Stimulated activated CD8-positive, alpha-beta memory T cell treated with anti-CD3 and anti-CD28 coated beads, Interleukin-12 subunit alpha, Interleukin-12 subunit beta, amount 100 ng/mL, for 24 hours (primary cell): ENCODE measurements at regions not wholly inside any gene's neighbourhood (a gene's known extent, or its start where the extent isn't known, plus 50 kb on each side); places are given as distances from the start of the nearest gene placed in this dataset.
"Not testable (repeated sequence)": the region's sequence is repeated elsewhere in the genome, so short reads cannot be mapped to it uniquely, and the experiment has no call there.

Experiments
- DNase-seq: peaks from one replicate; pipeline ENCODE4 v3.0.0-alpha.2; 2020; ENCODE audit errors: extremely low read depth

DNA sequence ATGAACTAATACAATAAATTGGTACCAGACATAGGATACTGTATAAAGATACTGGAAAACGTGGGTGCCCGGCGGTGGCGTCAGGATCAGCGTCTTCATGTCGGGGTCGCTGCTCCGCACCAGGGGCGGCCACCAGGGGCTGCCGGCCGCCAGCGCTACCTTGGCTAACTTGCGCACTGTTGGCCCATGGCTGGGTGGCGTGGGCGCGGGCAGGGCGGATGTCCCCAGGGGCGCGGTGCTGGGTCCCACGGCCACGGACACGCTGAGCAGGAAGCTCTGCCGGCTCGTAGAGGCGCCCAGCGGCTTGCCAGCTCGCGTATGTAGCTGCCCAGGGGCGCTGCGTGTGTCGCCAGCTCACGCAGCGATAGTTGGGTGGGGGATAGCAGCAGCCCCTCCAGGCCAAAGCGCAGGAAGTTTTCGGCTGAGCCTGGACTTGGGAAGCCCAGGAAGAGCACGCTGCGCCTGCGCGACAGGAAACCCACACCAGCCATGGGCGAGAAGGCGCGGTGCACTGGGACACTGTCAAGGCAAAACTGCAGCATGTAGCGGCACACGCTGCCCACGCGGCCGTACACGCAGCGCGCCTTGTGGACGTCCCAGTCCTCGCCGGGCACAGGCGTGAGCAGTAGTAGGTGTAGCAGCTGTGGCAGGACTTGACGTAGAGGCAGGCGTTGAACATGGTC lies 299.9 kb downstream of the CCDC74A start:
- DNase-seq, result no peak

DNA sequence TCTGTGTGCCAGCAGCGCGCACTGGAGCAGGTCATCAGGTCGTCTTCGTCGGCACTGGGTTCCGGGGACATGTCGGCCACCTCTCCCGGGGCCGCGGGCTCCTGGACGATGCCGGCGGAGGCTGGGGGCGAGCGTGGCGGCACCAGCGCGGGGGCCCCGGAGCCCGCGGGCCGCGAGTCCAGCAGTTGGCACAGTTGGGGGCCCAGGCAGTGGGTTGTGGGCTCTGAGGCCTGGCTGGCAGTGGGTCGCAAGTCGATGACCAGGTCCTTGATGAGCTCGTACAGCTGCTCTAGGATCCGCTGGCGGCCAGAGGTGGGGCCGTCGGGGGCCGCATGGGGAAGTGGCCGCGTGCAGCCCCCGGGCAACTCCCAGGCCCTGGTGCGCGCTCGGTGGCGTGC lies 300.5 kb downstream of the CCDC74A start:
- no peak for DNase-seq

- not testable (repeated sequence) for DNase-seq
Measured at GRCh38 chr2:131828633-131829455, 301.2 kb downstream of the CCDC74A start.

- DNase-seq, result not testable (repeated sequence)
Measured at GRCh38 chr2:131829456-131830241, 302.0 kb downstream of the CCDC74A start.

GRCh38 chr2:131830242-131830945 lies 302.7 kb downstream of the CCDC74A start:
- not testable (repeated sequence) for DNase-seq

GRCh38 chr2:131830946-131831310 lies 303.2 kb downstream of the CCDC74A start:
- not testable (repeated sequence) for DNase-seq

- not testable (repeated sequence) for DNase-seq
Measured at GRCh38 chr2:131831450-131832208, 303.9 kb downstream of the CCDC74A start.

DNA sequence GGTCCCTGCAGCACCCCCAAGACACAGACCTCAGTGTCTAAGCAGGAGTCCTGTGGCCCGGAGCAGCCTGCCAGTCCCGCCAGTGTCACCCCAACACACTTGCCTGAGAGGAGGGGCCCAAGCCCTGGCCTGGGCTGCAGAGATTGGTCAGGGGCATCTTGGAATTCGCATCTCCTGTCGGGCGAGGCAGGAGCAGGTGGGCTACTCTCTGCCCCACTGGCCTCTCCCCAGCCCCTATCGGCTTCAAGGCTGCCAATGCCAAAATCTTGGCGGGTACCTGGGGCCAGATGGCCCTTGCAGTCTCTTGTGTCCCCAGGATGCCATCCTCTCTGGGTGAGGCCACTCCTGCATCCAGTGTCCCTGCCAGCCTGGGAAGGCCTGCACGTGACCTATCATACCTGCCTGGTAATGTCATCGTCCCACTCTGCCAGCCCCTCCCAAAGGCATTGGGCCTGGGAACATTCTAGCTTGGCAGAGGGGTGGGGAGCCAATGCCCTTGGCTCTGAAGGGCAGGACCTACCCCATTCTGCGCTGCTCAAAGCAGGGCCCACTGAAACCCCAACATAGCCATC lies 304.6 kb downstream of the CCDC74A start:
- DNase-seq, result not testable (repeated sequence)

- not testable (repeated sequence) for DNase-seq
Measured at GRCh38 chr2:131832917-131833316, 305.2 kb downstream of the CCDC74A start.

DNA sequence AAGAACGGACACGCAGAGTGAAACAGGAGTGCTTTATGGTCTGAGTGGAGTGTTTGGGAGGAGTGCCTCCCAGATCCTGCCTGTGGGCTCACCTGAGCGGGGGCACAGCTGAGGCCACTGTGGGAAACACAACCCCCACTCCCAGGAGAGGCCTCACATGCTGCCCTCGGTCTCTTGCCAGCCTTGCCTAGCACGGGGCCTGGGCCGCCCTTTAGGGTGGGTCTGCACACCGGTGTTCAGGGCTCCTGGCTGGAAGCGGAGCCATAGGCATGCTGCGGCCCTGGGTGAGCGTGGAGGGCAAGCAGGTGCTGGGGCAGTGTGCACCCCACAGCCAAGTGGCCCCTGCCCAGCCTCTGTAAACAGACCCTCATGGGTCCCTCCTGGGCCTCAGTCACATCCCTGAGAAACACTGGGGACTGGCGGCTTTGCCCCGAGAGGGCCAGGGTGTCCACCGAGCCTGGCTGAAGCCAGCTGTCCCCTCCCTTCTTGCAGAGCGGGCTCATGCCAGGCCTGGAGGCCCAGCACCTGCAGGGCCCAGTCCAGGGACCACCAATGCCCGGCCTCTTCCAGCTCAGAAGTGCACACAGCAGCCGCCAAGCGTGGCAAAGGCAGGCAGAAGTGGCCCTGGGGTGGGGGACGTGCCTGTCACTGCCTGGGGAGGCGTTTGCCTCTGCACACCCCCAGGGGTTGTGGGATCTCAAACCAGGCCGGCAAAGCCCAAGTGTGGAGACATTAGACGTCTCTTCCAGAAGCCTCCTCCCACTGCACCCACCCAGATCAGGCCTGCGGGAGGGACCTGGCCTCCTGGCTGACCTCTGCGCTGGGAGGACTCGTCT lies 305.9 kb downstream of the CCDC74A start:
- not testable (repeated sequence) for DNase-seq

- not testable (repeated sequence) for DNase-seq
Measured at GRCh38 chr2:131834203-131835020, 306.7 kb downstream of the CCDC74A start.

DNA sequence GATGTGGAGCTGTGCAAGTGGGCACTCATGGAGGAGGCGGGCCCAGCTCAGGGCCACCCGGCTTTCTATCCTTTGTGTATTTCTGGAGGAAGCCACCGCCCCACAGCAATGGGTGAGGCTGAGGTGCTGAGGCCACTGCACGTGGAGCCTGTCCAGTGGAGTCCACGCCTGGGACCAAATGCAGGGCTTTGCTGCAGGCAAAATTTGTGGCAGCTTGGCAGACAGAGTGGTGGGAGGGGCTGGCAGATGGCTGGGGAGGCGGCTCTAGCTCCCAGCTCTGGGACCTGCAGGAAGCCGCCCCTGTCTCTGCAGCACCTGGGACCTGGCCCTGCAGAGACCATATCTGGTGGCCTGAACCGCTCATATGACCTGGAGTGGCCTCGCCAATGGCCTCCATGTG lies 307.3 kb downstream of the CCDC74A start:
- DNase-seq, result not testable (repeated sequence)

DNA sequence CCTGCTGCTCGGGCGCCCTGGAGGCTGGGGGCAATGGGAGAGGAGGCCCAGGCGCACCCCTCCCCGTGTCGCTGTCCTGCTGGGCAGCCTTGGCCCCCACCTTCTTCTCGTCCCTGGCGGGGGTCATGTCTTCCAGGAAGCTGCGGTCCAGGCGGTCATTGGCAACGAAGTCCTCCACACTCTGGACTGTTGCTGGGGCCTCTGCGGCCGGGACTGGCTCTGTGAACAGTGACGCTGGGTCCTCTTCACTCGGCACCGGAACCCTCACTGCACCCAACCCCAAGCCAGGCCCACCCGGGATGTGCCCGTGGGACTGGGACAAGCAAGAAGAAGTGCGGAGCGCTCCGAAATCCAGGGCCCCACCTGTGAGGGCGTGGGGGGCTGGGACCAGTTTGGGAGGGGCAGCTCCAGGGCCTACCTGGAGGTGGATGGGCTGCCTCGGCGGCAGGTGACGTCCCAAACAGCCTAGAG lies 308.0 kb downstream of the CCDC74A start:
- no peak for DNase-seq

- DNase-seq, result not testable (repeated sequence)
Measured at GRCh38 chr2:131836116-131836515, 308.4 kb downstream of the CCDC74A start.

DNA sequence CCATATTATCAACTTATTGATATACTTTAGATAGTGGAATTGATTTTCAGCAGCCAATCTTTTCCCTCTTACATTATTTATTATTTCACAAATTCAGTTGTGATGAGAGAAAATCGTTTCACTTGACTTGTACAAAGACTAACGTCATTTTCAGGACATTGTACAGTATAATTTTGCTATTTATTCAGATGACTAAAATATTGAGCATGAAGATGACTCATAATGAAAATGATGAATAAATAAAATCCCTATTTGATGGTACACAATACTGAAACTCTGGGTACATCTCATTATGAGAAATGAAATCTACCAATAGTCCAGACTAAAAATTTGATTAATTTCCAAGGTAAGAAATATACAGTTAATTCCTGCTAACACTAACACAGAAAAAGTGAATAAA lies 316.4 kb downstream of the CCDC74A start:
- not testable (repeated sequence) for DNase-seq

DNA sequence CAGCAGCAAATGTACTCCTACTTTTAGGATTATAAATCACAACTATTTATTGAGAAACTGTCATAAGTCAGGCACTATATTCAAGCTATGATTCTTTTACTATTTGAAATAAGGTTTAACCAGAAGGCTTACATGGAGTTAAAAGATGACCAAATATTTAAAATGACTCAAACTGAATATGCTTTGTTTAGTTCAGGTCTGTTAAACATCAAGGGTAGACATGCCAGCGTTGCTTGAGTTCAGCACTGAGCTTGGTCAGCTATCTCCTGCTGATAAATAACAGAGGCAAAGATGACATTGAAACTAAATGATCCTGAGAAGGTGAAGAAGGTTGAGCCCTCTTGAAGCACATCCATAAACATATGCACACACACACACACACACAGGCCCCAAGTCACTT lies 305.6 kb downstream of the ANKRD30BL start:
- not testable (repeated sequence) for DNase-seq

GRCh38 chr2:131858197-131858596 lies 303.6 kb downstream of the ANKRD30BL start:
- DNase-seq, result not testable (repeated sequence)
